GM23248 (cell line): ENCODE measurements at regions not wholly inside any gene's neighbourhood (a gene's known extent, or its start where the extent isn't known, plus 50 kb on each side); places are given as distances from the start of the nearest gene placed in this dataset.
"Not testable (repeated sequence)": the region's sequence is repeated elsewhere in the genome, so short reads cannot be mapped to it uniquely, and the experiment has no call there.

ENCODE experiments used
- DNase-seq: peaks from one replicate; pipeline ENCODE4 v3.0.0-alpha.2; 2015
- H2AFZ ChIP-seq: fragments of 200-600 bp; sonication (generic); 2 replicates; pipeline ENCODE4 v1.6.1; 2016; ENCODE audit warnings: antibody characterized with exemption
- H3F3A ChIP-seq: fragments of 200-600 bp; sonication (generic); 2 replicates; pipeline ENCODE4 v1.6.1; 2016; ENCODE audit warnings: mild to moderate bottlenecking, antibody characterized with exemption, mixed run types; ENCODE audit not compliant: insufficient read depth
- H3K27ac ChIP-seq: fragments of 200-600 bp; sonication (generic); 2 replicates; pipeline ENCODE4 v1.5.1; 2016; ENCODE audit warnings: mild to moderate bottlenecking
- H3K27me3 ChIP-seq: fragments of 200-600 bp; sonication (generic); replicated peaks from 2 replicates; pipeline ENCODE4 v1.6.1; 2016; ENCODE audit warnings: mild to moderate bottlenecking; ENCODE audit not compliant: insufficient read depth
- H3K36me3 ChIP-seq: fragments of 200-600 bp; sonication (generic); 2 replicates; pipeline ENCODE4 v1.6.1; 2016; ENCODE audit warnings: low read depth, mild to moderate bottlenecking
- H3K4me1 ChIP-seq: fragments of 200-600 bp; sonication (generic); 2 replicates; pipeline ENCODE4 v1.6.1; 2016; ENCODE audit warnings: mild to moderate bottlenecking; ENCODE audit not compliant: insufficient read depth
- H3K4me2 ChIP-seq: fragments of 200-600 bp; sonication (generic); one replicate; pipeline ENCODE4 v1.6.1; 2016; ENCODE audit warnings: mild to moderate bottlenecking; ENCODE audit not compliant: unreplicated experiment
- H3K4me3 ChIP-seq: fragments of 200-600 bp; sonication (generic); 2 replicates; pipeline ENCODE4 v1.5.1; 2016; ENCODE audit warnings: mild to moderate bottlenecking
- H3K79me2 ChIP-seq: fragments of 200-600 bp; sonication (generic); 2 replicates; pipeline ENCODE4 v1.6.1; 2016; ENCODE audit warnings: mild to moderate bottlenecking; ENCODE audit not compliant: insufficient read depth
- H3K9ac ChIP-seq: fragments of 200-600 bp; sonication (generic); 2 replicates; pipeline ENCODE4 v1.6.1; 2016; ENCODE audit warnings: mild to moderate bottlenecking
- H3K9me2 ChIP-seq: fragments of 200-600 bp; sonication (generic); 2 replicates; pipeline ENCODE4 v1.6.1; 2016; ENCODE audit warnings: mixed run types, mild to moderate bottlenecking, moderate library complexity; ENCODE audit not compliant: insufficient read depth
- H3K9me3 ChIP-seq: fragments of 200-600 bp; sonication (generic); one replicate; pipeline ENCODE4 v1.6.1; 2017; ENCODE audit warnings: low read depth
- H4K20me1 ChIP-seq: fragments of 200-600 bp; sonication (generic); 2 replicates; pipeline ENCODE4 v1.6.0; 2016; ENCODE audit not compliant: insufficient read depth
- EZH2 ChIP-seq: fragments of 200-600 bp; sonication (generic); IDR thresholded peaks from 2 replicates; pipeline ENCODE4 v1.6.1; 2018; ENCODE audit warnings: antibody characterized with exemption, mild to moderate bottlenecking; ENCODE audit not compliant: insufficient read depth, poor library complexity, severe bottlenecking
- EZH2phosphoT487 ChIP-seq: fragments of 200-600 bp; sonication (generic); IDR thresholded peaks from 2 replicates; pipeline ENCODE4 v1.6.1; 2018; ENCODE audit warnings: antibody characterized with exemption, moderate library complexity, mild to moderate bottlenecking, low read depth; ENCODE audit not compliant: insufficient read depth
- WGBS, 2 experiments: methylation state at CpG; one replicate each; pipeline ENCODE4 v1.1.6; 2015 to 2017; ENCODE audit warnings: low lambda C conversion rate in 2 of 2, low coverage in 1 of 2; ENCODE audit errors: missing lambda C conversion rate in 2 of 2; 5-methylcytosine and 5-hydroxymethylcytosine counted together
- in situ Hi-C: fragments of 300-500 bp; cut with MboI; formaldehyde crosslinking; loops from 2 replicates; pipeline ENCODE4 v1.15.0; 2020

- Histone ChIP-seq H2AFZ (no peak overlapping the region), H3K9me3 (no peaks in the 10 kb centered on the region), H3K9me2 (no peaks in the 10 kb centered on the region), H3K9ac (no peak overlapping the region), H3K27ac (no peak overlapping the region), H3K4me2 (no peak overlapping the region), H3K36me3 (no peaks in the 10 kb centered on the region), H3K4me3 (no peak overlapping the region), H3K4me1 (no peaks in the 10 kb centered on the region), H4K20me1 (no peaks in the 10 kb centered on the region), H3F3A (no peaks in the 10 kb centered on the region), H3K27me3 (no peaks in the 10 kb centered on the region), H3K79me2 (no peaks in the 10 kb centered on the region)
- DNase-seq = no peak
- in situ Hi-C loops = no loop called here
- 3 to 8% methylated on average over 3 of the region's 3 CpGs for WGBS, 2 experiments
- TF ChIP-seq EZH2phosphoT487 (no peak), EZH2 (no peak)
These were observed 205.9 kb upstream of the VCX start for GRCh38 chrX:7637066-7637465.

GRCh38 chrX:7635604-7636003, 207.4 kb upstream of the VCX start:
- WGBS, 2 experiments = 4 to 11% methylated on average over 3 of the region's 3 CpGs
- Histone ChIP-seq H3K9me2 (no peaks in the 10 kb centered on the region), H3K9ac (no peak overlapping the region), H4K20me1 (no peaks in the 10 kb centered on the region), H3K36me3 (no peaks in the 10 kb centered on the region), H2AFZ (no peak overlapping the region), H3K79me2 (no peaks in the 10 kb centered on the region), H3K4me2 (no peak overlapping the region), H3K4me3 (no peak overlapping the region), H3K27me3 (no peaks in the 10 kb centered on the region), H3F3A (no peaks in the 10 kb centered on the region), H3K27ac (no peak overlapping the region), H3K4me1 (no peaks in the 10 kb centered on the region), H3K9me3 (no peaks in the 10 kb centered on the region)
- in situ Hi-C loops = no loop called here
- DNase-seq = no peak
- no peak for TF ChIP-seq EZH2phosphoT487
- no peak for TF ChIP-seq EZH2

- H2AFZ ChIP-seq = no peak overlapping the region
- H3K79me2 ChIP-seq = no peaks in the 10 kb centered on the region
- 15 to 18% methylated on average over 2 of the region's 3 CpGs for WGBS, 2 experiments
- DNase-seq = no peak
- no peaks in the 10 kb centered on the region for H4K20me1 ChIP-seq
- TF ChIP-seq EZH2phosphoT487 = no peak
- no peak for TF ChIP-seq EZH2
- in situ Hi-C loops = loop anchor here (25.0 kb wide), 1 partner anchor 108 kb away; no protein-coding TSS in a partner anchor
- H3F3A ChIP-seq = no peaks in the 10 kb centered on the region
- H3K27me3 ChIP-seq = no peaks in the 10 kb centered on the region
- no peak overlapping the region for H3K9ac ChIP-seq
- H3K4me2 ChIP-seq = no peak overlapping the region
- no peaks in the 10 kb centered on the region for H3K36me3 ChIP-seq
- H3K4me3 ChIP-seq = no peak overlapping the region
- no peaks in the 10 kb centered on the region for H3K9me3 ChIP-seq
- H3K27ac ChIP-seq = no peak overlapping the region
- no peaks in the 10 kb centered on the region for H3K4me1 ChIP-seq
- no peaks in the 10 kb centered on the region for H3K9me2 ChIP-seq
These were observed 222.4 kb upstream of the VCX start for GRCh38 chrX:7620560-7620959.

GRCh38 chrX:7617994-7618393, 225.0 kb upstream of the VCX start:
- Histone ChIP-seq H3K79me2 (no peaks in the 10 kb centered on the region), H3K4me1 (no peaks in the 10 kb centered on the region), H3K9ac (no peak overlapping the region), H3K27me3 (no peaks in the 10 kb centered on the region), H4K20me1 (no peaks in the 10 kb centered on the region), H2AFZ (no peak overlapping the region), H3F3A (no peaks in the 10 kb centered on the region), H3K9me3 (no peaks in the 10 kb centered on the region), H3K4me2 (no peak overlapping the region), H3K27ac (no peak overlapping the region), H3K4me3 (no peak overlapping the region), H3K36me3 (no peaks in the 10 kb centered on the region), H3K9me2 (no peaks in the 10 kb centered on the region)
- in situ Hi-C loops = loop anchor here (25.0 kb wide), 1 partner anchor 106 kb away; no protein-coding TSS in a partner anchor
- DNase-seq = no peak
- TF ChIP-seq EZH2phosphoT487 (no peak), EZH2 (no peak)
- 0 to 9% methylated on average over 3 of the region's 3 CpGs for WGBS, 2 experiments

- Histone ChIP-seq H3K27ac (no peak overlapping the region), H2AFZ (no peak overlapping the region), H3K9me3 (no peaks in the 10 kb centered on the region), H3K4me1 (no peaks in the 10 kb centered on the region), H3K9ac (no peak overlapping the region), H3K4me2 (no peak overlapping the region), H3K4me3 (no peak overlapping the region), H3K79me2 (no peaks in the 10 kb centered on the region), H3K36me3 (no peaks in the 10 kb centered on the region), H4K20me1 (no peaks in the 10 kb centered on the region), H3K27me3 (no peaks in the 10 kb centered on the region), H3K9me2 (no peaks in the 10 kb centered on the region), H3F3A (no peaks in the 10 kb centered on the region)
- TF ChIP-seq EZH2phosphoT487 = no peak
- no peak for TF ChIP-seq EZH2
- DNase-seq = no peak
- in situ Hi-C loops = loop anchor here (25.0 kb wide), 1 partner anchor 102 kb away; no protein-coding TSS in a partner anchor
- whole genome bisulfite sequencing, 2 experiments = 29 to 42% methylated on average over 3 of the region's 3 CpGs
These were observed 228.4 kb upstream of the VCX start for GRCh38 chrX:7614616-7615015.

GRCh38 chrX:7608625-7609024, 234.3 kb upstream of the VCX start:
- not testable (repeated sequence) for H2AFZ ChIP-seq, H3K27me3 ChIP-seq, H3K9me3 ChIP-seq, H3K27ac ChIP-seq, H3K79me2 ChIP-seq, H3K4me2 ChIP-seq, H3K4me1 ChIP-seq, H4K20me1 ChIP-seq, DNase-seq, H3K9ac ChIP-seq, H3F3A ChIP-seq, H3K4me3 ChIP-seq, H3K36me3 ChIP-seq, H3K9me2 ChIP-seq
- WGBS, 2 experiments = no CpG with 5 or more reads among the region's 29 CpGs
- in situ Hi-C loops = loop anchor here (25.0 kb wide), 1 partner anchor 96 kb away; no protein-coding TSS in a partner anchor
